ENCODE measurements at regions not wholly inside any gene's neighbourhood (a gene's known extent, or its start where the extent isn't known, plus 50 kb on each side); places are given as distances from the start of the nearest gene placed in this dataset.
"Not testable (repeated sequence)": the region's sequence is repeated elsewhere in the genome, so short reads cannot be mapped to it uniquely, and the experiment has no call there.

DNA sequence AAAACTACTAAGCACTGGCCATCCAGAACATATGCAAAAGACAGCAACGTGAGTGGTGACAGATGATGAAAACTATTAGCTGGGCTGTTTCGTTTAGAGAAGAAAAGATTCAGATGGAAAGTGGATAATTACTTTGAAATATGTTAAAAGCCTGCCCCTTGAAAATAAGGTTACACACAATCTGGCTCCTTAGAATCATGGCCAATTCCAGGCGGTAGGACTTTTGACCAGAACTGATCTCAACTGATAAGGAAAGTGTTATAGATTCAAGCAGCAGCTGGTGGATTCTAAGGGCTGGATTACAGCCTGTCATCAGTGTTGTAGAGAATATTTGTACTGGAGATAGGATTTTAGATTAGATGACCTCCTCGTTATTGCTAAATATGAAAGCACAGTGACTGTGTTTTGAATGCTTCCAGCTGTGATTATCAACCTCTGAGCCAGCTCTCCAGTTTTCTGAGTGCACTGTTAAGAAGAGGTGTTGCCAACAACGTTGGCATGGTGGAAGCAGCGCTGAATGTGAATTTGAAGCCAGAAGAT lies 75.1 kb downstream of the KBTBD2 start:
- DNase-seq (ENCODE audit: low read depth, low spot score); H3K27ac ChIP-seq: not testable (repeated sequence)

DNA sequence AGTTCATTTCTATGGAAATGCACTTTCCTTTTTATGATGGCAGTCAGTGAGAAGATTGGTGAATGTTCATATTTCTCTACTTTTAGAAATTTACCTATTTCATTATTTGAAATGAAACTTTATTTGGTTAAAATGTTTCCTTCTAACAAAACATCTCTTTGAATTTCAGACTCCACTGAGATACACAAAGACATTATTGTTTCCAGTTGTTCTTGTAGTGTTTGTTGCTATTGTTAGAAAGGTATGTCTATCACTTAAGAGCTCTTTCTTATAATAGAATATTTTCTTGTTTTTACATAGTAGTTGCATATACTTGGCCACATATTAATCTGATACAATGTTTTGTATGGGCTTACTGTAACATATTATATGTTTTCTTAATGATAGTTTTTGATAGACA lies 76.8 kb downstream of the KBTBD2 start:
- not testable (repeated sequence) for DNase-seq (ENCODE audit: low read depth, low spot score); H3K27ac ChIP-seq

DNA sequence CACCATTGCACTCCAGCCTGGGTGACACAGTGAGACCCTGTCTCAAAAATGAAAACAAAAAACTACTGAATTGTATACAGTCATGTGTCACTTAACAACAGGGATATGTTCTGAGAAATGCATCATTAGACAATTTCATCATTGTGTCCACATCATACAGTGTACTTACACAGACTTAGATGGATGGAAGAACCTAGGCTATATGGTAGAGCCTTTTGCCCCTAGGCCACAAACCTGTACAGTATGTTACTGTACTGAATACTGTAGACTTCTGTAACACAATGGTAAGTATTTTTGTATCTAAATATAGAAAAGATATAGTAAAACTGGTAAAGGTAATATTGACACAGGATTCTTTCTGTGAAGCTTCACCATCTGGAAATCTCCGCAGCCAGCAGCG lies 81.7 kb downstream of the KBTBD2 start:
- H3K27ac ChIP-seq = no peak overlapping the region
- DNase-seq (ENCODE audit: low read depth, low spot score) = no peak

DNA sequence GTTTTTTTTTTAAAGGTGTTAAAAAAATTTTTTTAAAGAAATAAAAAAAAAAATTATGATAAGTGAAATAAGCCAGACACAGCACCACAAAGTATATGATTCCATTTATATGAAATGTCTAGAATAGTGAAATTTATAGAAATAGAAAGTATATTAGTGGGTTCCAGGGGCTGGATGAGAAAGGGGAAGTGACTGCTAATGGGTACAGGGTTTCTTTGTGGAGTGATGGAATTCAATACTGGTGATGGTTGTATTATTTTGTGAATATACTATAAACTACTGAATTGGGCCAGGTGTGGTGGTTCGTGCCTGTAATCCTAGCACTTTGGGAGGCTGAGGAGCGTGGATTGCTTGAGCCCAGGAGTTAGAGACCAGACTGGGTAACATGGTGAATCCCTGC lies 82.2 kb downstream of the KBTBD2 start:
- H3K27ac ChIP-seq = no peak overlapping the region
- DNase-seq (ENCODE audit: low read depth, low spot score) = no peak

DNA sequence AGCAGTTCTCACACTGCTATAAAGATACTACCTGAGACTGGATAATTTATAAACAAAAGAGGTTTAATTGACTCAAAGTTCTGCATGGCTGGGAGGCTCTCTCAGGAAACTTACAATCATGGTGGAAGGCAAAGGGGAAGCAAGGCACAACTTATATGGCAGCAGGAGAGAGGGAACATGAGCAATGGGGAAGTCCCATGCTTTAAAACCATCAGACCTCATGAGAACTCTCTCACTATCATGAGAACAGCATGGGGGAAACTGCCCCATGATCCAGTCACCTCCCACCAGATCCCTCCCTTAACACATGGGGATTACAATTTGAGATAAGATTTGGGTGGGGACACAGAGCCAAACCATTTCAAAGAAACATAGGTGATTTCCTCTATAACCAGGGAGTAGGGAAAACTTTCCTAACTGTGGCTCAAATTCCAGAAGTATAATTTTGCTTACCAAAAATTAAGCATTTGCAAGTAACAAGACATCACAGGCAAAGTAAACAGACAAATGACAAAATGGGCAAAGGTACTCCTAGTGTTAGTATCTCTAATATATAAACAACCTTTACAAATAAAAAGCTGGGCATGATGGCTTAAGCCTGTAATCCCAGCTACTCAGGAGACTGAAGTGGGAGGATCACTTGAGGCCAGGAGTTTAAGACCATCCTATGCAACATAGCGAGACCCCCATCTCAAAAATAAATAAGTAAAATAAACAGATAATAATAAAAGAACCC lies 88.0 kb downstream of the KBTBD2 start:
- DNase-seq (ENCODE audit: low read depth, low spot score) = no peak
- H3K27ac ChIP-seq = no peak overlapping the region

DNA sequence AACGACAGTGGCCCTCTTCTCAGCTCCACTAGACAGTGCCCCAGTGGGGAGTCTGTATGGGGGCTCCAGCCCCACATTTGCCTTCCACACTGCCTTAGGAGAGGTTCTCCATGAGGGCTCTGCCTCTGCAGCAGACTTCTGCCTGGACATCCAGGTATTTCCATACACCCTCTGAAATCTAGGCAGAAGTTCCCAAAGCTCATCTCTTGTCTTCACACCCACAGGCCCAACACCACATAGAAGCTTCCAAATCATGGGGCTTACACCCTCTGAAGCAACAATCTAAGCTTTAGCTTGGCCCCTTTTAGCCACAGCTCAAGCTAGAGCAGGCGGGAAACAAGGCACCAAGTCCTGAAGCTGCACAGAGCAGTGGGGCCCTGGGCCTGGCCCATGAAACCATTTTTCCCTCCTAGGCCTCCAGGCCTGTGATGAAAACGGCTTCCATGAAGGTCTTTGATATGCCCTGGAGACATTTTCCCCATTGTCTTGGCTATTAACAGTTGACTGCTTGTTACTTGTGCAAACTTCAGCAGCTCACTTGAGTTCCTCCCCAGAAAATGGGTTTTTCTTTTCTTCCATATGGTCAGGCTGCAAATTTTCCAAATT lies 89.2 kb downstream of the KBTBD2 start:
- no peak overlapping the region for H3K27ac ChIP-seq
- no peak for DNase-seq (ENCODE audit: low read depth, low spot score)

DNA sequence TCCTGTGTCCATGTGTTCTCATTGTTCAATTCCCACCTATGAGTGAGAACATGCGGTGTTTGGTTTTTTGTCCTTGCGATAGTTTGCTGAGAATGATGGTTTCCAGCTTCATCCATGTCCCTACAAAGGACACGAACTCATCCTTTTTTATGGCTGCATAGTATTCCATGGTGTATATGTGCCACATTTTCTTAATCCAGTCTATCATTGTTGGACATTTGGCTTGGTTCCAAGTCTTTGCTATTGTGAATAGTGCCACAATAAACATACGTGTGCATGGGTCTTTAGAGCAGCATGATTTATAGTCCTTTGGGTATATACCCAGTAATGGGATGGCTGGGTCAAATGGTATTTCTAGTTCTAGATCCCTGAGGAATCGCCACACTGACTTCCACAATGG lies 98.5 kb downstream of the KBTBD2 start:
- not testable (repeated sequence) for DNase-seq (ENCODE audit: low read depth, low spot score); H3K27ac ChIP-seq

DNA sequence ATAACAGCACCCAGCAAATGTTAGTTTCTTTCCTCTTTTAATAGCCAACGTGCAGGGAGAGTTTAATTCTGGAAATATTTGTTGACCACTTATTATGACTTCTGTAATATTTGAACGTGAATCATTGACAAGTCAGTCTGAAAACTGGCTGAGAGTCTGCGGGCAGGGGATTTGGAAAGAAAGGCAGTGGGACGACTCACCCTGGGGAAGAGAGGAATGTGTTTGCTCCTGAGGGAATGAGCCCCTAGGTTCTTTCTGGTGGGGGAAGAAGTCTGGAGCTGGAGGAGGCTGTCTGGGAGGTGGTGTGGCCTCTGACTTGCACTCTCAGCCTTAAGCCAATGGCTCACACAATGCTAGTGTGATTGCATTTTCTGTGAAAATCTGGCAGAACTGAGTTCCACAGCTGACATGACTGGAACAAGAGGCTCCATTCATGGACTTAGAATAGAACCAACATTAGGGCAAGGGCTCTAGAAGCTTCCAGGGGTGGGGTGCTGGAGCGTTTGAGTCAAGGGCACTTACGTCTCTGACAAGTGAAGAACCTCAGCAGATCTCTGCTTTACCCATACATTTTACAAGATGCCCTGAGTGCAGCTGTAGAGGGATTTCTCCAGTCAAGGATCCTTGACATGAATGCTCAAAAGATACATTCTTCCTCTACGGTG lies 100.7 kb downstream of the KBTBD2 start:
- not testable (repeated sequence) for DNase-seq (ENCODE audit: low read depth, low spot score); H3K27ac ChIP-seq

DNA sequence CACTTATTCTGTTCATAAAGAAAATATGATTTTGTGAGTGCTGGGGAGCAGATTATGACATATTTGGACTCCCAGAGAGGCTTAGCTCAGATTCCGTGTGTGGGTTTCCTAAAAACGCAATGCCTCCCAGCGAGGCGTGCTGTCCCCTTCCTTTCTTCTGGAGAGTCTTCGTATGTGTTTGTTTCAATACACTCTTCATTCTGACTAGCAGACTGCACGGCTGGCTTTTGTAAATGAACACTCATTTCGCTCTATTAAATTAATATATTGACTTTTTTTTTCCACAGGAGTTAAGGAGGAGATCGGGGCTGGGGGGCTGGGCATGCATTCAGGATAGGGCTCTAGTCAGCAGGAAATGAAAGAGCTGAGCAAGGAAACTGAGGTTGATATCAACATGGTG lies 102.3 kb downstream of the KBTBD2 start:
- not testable (repeated sequence) for H3K27ac ChIP-seq

DNA sequence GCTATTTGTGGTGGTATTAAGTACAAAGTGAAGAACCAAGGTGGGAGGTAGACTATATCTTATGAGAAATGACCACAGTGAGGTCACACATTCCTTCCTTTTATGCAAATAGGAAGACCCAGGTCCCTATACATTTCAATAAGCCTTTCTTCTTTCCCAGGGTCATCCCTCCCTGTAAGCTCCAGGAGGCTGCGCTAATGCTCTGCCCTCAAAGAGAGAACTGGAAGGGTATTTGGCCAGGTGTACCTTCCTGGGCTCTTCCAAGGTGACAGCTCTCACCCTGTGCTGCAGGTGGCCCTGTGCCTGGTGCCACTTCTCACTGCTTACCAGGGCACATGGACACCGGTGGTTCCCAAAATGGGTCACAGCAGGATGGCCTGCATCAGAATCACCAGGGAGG lies 103.4 kb downstream of the KBTBD2 start:
- not testable (repeated sequence) for DNase-seq (ENCODE audit: low read depth, low spot score); H3K27ac ChIP-seq

More for the DNA sequence above, 102.3 kb downstream of the KBTBD2 start:
- not testable (repeated sequence) for DNase-seq (ENCODE audit: low read depth, low spot score)

DNA sequence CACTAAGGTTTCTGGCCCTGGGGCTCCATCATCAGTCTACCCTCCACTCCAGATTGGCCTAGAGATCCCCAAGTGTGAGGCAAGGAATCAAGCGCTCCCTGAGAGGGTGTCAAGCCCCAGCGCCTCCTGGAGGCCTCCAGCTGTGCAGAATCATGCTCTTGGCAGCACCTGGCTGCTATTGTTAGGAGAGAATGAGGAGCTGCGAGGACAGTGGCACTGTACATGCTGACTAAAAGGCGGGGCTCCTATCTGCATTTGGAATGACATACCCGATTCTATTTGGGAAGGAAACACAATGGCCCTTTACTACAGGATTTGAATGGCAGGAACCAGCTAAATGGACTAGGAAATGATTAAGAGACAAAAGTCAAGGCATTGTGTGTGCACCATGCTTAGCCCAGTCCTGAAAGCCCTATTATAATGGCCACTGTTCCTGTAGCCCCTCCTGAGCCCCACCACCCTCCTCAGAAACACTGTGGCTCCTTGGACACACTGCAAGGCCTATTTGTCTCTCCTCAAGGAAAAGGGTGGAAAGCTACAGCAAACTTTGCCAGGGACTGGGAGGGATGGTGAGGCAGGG lies 106.1 kb downstream of the KBTBD2 start:
- not testable (repeated sequence) for H3K27ac ChIP-seq; DNase-seq (ENCODE audit: low read depth, low spot score)

DNA sequence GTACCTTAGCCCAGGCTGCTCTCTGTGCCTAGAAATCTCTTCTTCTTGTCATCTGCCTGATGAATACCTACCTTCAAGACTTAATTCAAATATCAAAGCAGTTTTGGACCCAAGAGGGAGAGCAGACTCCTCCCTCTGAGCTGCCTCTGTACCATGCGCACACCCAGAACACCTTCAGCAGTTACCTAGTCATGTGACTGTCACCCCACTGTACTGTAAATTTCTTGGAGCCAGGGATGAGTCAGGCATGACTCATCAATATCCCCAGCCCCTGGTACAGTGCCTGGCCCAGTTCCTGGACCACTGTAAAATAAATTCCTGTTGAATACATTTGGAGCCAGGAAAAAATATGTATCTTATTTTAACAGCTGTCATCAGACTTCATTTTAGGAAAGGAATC lies 111.7 kb downstream of the KBTBD2 start:
- not testable (repeated sequence) for DNase-seq (ENCODE audit: low read depth, low spot score); H3K27ac ChIP-seq

DNA sequence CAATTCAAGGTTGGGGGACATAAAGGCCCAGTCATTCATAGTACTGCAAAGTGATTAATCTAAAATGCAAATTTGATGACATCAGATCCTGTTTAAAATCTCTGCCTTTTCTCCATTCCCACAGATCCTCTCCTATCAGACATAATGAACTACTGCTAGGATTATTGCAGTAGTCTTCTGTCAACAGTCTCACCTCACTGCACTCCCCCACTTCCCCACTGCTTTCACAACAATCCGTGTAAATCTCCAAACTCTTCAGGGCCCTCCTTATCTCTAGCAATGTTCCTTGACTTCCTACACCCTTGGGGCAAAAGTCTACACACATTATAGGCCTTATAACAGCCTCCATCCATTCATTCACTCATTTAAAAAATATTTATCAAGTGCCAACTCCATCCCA lies 112.4 kb downstream of the KBTBD2 start:
- DNase-seq (ENCODE audit: low read depth, low spot score) = no peak
- H3K27ac ChIP-seq = no peak overlapping the region

DNA sequence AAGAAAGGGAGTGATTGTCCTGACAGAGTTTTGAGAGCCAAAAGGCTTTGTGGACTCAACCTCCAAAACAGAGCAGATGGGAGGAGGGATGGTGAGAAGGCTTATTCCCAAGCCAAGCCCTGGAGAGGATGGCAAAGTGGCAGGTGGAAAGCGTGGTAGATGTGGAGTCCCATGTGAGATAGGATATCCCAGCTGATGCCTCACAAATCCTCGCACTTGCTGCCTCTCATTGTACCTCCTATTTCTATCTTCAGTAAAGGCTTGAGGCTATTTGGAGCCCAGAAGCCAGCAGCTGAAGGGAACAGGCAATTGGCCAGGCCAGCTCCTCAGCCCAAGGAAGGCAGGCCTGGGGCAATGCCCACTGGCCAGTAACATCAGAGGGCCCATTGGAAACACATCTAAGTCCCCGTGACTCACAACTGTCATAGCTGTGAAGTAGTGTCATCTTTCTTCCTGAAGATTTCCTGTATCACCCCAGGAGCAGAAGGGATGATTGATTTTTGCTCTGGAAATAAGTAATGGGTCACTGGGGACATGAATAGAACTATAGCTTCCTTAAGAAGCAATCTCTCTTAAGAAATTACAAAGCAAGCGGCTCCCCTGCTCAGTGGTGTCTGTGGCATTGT lies 114.4 kb downstream of the KBTBD2 start:
- not testable (repeated sequence) for H3K27ac ChIP-seq

DNA sequence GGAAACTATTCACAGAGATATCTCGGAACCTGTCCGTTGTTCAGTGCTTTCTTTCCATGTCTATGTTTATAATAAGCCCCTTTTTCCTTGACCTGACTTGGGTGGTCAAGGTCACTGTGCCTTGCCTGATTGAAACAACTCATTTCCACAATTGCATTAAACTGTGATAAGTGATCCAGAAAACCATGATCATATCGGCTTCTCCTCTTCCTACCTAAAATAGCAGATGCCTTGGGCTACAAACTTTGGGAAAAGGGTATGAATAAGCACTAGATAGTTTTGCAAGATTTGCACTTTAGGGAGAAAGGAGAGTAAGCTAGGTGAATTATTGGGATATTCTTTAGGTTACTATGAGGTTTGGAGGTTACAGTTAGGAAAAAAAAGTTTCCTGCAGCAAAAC lies 115.2 kb downstream of the KBTBD2 start:
- not testable (repeated sequence) for H3K27ac ChIP-seq; DNase-seq (ENCODE audit: low read depth, low spot score)

More for the DNA sequence above, 114.4 kb downstream of the KBTBD2 start:
- DNase-seq (ENCODE audit: low read depth, low spot score) = not testable (repeated sequence)

DNA sequence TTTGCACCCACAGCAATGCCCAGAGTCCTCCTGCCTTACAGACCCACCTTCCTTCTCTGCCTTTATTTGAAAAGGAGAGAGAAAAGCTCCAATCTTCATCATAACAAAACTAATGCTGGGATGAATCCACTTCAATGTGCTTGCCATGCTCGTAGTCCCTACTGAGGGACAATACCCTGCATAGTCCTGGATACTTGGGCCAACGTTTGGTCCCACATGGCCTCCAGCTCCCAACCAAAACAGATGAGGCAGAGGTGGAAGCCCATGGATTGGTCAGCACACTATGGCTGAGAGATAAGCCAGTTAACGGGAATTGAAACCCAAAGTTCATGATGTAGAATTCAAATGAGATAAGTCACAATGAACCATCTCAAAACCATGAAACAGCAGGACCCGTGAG lies 115.8 kb downstream of the KBTBD2 start:
- H3K27ac ChIP-seq; DNase-seq (ENCODE audit: low read depth, low spot score): not testable (repeated sequence)

DNA sequence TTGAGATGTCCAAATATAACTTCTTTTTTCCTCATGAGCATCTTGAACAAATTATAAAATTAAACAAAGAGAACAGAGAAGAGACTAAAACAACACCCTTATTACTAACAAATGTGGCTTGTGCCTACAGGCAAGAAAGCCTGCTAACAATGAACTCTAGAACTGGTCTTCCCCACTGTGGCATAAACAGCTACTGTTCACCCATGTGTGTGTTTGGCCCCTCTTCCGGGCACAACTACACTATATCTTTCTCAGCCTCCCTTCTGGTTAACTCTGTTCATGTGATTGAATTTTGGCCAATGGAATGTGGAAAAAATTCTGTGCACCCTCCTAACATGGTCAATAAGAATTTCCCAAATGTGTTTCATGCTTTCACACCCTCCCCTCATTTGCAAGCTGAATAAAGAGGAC lies 117.0 kb downstream of the KBTBD2 start:
- no peak overlapping the region for H3K27ac ChIP-seq
- no peak for DNase-seq (ENCODE audit: low read depth, low spot score)

DNA sequence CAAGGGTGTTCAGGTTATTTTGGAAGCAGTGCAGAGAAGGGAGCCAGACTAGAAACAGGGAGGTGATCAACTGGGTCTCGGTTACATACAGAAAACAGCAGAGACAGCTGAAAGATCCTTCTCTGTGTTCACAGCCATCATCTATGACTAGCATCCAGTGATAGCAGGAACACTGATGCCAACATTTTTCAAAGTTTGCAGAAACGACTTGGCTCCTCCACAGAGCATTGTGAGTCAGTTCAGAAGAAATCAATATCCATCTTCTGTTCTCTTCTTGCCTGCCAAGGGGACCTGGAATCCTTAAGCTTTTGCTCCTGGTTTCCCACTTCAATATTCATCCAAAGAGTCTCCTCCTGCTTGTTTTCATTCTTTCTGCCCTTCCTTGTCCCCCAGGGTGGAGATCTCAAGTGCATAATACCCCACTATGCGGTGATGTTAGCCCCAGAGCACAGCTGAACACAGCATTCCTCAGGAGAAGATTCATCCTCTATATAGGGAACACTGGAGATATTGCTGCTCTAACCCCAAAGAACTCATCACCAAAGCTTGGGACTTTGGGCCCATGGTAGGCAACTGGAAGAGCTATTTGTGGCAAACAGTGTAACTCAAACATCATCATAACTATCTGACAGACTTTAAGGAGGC lies 122.6 kb downstream of the KBTBD2 start:
- not testable (repeated sequence) for DNase-seq (ENCODE audit: low read depth, low spot score); H3K27ac ChIP-seq

DNA sequence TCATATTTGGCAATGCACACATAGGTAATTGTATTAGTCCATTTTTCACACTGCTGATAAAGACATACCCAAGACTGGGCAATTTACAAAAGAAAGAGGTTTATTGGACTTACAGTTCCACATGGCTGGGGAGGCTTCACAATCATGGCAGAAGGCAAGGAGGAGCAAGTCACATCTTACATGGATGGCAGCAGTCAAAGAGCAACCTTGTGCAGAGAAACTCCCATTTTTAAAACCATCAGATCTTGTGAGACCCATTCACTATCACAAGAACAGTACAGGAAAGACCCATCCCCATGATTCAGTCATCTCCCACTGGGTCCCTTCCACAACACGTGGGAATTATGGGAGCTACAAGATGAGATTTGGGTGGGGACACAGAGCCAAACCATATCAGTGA lies 123.2 kb downstream of the KBTBD2 start:
- H3K27ac ChIP-seq; DNase-seq (ENCODE audit: low read depth, low spot score): not testable (repeated sequence)
